GM12891 (cell line): ENCODE measurements at regions not wholly inside any gene's neighbourhood (a gene's known extent, or its start where the extent isn't known, plus 50 kb on each side); places are given as distances from the start of the nearest gene placed in this dataset.
A peak's percentile ranks its signal among the peaks of the same experiment; 100 is the strongest.
"Not testable (repeated sequence)": the region's sequence is repeated elsewhere in the genome, so short reads cannot be mapped to it uniquely, and the experiment has no call there.

ENCODE experiments used
- DNase-seq: peaks from one replicate; pipeline ENCODE4 v3.0.0; 2011; ENCODE audit warnings: low spot score; ENCODE audit not compliant: insufficient read length
- FAIRE-seq: peaks from 2 replicates; lab custom pipeline; 2011; peaks lifted over from hg19 to GRCh38; lab: Jason Lieb, UNC
- PAX5 ChIP-seq: IDR thresholded peaks from 2 replicates; pipeline ENCODE4 v1.6.1; 2011; ENCODE audit warnings: low read length, moderate library complexity, mild to moderate bottlenecking; ENCODE audit not compliant: insufficient read depth, severe bottlenecking
- POLR2A ChIP-seq: IDR thresholded peaks from 2 replicates; pipeline ENCODE4 v1.6.1; 2011; ENCODE audit warnings: low read depth, low read length, control low read depth
- POLR2AphosphoS5 ChIP-seq: IDR thresholded peaks from 2 replicates; pipeline ENCODE4 v1.6.1; 2011; ENCODE audit warnings: low read depth, low read length, control low read depth
- POU2F2 ChIP-seq: IDR thresholded peaks from 2 replicates; pipeline ENCODE4 v1.6.1; 2011; ENCODE audit warnings: low read depth, mild to moderate bottlenecking, control low read depth, low read length, moderate library complexity
- SPI1 ChIP-seq: IDR thresholded peaks from 2 replicates; pipeline ENCODE4 v1.6.1; 2011; ENCODE audit warnings: low read depth, low read length, control low read depth
- TAF1 ChIP-seq: IDR thresholded peaks from 2 replicates; pipeline ENCODE4 v1.6.1; 2011; ENCODE audit warnings: low read depth, low read length, control low read depth

GRCh38 chr10:114730291-114730690, 72.2 kb upstream of the ABLIM1 start:
- no peak for TF ChIP-seq POLR2A
- no peak for TF ChIP-seq PAX5
- no peak for TF ChIP-seq POLR2AphosphoS5
- no peak for TF ChIP-seq POU2F2
- no peak for TF ChIP-seq TAF1
- no peak for TF ChIP-seq SPI1
- DNase-seq: no peak
- no peak for FAIRE-seq

DNA sequence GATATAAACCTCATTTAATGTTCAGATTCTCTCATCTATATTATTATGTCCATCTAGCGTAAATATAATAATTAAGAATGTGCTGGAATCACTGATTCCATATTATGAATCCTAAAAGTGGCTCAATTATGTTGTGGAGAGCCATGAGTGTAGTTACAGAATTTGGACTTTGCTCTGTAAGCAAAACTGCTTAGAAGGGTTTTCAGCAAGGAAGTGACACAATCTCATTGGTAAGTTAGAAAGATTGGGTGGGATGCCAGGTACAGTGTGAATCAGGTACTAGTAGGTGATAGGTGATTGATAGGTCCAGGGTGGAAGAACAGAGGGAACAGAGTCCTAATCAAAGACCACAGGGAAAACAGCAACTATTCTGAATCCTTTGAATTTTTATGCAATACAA, 74.9 kb upstream of the ABLIM1 start:
- DNase-seq: no peak
- no peak for TF ChIP-seq POLR2A
- no peak for TF ChIP-seq PAX5
- TF ChIP-seq TAF1: no peak
- TF ChIP-seq POLR2AphosphoS5: no peak
- no peak for TF ChIP-seq POU2F2
- no peak for TF ChIP-seq SPI1
- FAIRE-seq: no peak

DNA sequence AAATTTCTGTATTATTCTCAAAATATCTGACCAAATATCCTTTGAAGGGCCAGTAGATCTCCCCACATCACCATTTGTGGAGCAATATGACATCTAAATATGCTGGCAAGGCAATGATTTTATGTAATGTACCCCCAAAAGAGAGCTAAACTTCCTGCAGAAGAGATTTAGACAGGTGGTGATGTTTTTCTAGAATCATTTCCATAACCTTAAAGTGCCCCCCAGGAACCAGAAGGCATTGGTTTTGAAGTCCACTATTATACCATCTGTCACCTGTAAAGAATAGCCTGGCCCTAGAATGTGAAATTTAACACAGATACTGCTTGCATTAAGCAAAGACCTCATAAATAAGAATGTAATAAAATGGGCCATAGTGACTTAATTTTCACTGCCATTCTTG, 77.9 kb upstream of the ABLIM1 start:
- no peak for TF ChIP-seq SPI1
- no peak for TF ChIP-seq TAF1
- no peak for TF ChIP-seq POLR2AphosphoS5
- TF ChIP-seq POLR2A: no peak
- TF ChIP-seq PAX5: no peak
- TF ChIP-seq POU2F2: no peak
- FAIRE-seq: no peak
- no peak for DNase-seq

- no peak for TF ChIP-seq PAX5
- TF ChIP-seq POLR2AphosphoS5: no peak
- TF ChIP-seq SPI1: no peak
- TF ChIP-seq TAF1: no peak
- no peak for TF ChIP-seq POU2F2
- no peak for TF ChIP-seq POLR2A
- DNase-seq (no peak), FAIRE-seq (peak; percentile 23)
Observed at GRCh38 chr10:114743521-114744231, 77.9 kb upstream of the FHIP2A start.

- TF ChIP-seq POU2F2 (no peak), POLR2AphosphoS5 (no peak), PAX5 (no peak), TAF1 (no peak), POLR2A (no peak), SPI1 (no peak)
- DNase-seq (no peak), FAIRE-seq (no peak)
Observed at GRCh38 chr10:114746531-114746930, 75.0 kb upstream of the FHIP2A start.

DNA sequence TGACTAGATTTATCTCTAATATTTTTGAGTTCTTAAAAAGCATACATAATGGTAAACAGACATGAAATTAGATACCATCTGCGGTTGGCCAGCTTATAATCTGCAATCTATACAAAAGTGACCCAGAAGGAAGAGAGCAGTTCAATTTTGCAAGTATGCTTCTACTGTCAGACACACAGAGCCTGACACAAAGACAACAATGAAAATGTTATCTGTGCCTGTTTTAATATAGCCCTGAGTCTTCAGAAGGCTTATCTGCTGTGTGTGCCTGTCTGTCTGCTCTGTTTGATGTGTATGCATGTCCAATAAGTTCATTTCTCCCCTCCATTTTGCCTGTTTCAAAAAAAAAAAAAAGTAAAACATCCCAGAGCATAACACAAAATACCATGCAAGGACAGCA, 73.3 kb upstream of the FHIP2A start:
- no peak for FAIRE-seq
- TF ChIP-seq PAX5: no peak
- no peak for DNase-seq

DNA sequence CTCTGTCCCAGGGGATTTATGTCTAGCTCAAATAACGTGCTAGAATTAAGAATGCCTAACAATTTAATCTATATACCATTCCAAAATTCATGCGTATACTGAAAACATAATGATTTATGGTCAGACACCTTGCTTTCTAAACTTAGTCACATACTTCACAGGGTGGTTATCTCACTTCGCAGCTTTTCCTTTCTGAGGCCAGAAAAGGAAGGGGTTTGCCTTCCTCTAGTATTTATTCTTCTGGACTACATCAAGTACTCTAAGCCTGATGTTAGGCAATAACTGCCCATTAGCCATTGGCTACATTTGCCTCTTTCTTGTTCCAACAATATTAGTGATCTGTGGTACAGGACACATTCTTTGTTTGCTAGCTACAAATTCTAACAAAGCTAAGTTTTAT, 72.6 kb upstream of the FHIP2A start:
- DNase-seq (no peak), FAIRE-seq (no peak)
- TF ChIP-seq POLR2A (no peak), PAX5 (no peak), POU2F2 (no peak), SPI1 (no peak), POLR2AphosphoS5 (no peak), TAF1 (no peak)

DNA sequence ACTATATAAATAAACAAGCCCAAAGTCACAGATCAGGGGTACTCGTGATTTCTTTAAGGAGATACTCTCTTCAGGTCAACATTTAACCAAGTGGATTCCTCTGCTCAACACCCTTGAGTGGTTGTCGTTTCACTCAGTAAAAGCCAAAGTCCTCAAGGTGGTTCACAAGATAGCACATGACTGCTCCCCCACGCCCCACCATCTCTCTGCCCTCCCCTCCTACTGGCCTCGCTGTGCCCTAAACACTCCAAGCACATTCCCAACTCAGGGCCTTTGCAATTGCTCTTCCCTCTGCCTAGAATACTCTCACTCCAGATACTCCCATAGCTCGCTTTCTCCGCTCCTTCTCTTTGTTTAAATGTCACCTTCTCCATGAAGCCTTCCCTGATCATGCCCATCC, 72.1 kb upstream of the FHIP2A start:
- FAIRE-seq: no peak
- DNase-seq: no peak
- no peak for TF ChIP-seq POLR2AphosphoS5
- TF ChIP-seq TAF1: no peak
- TF ChIP-seq SPI1: no peak
- no peak for TF ChIP-seq PAX5
- TF ChIP-seq POU2F2: no peak
- no peak for TF ChIP-seq POLR2A

- TF ChIP-seq SPI1 (no peak), TAF1 (no peak), POU2F2 (no peak), POLR2AphosphoS5 (no peak), PAX5 (no peak), POLR2A (no peak)
- FAIRE-seq (no peak), DNase-seq (no peak)
Observed at GRCh38 chr10:114751856-114752255, 69.7 kb upstream of the FHIP2A start.

DNA sequence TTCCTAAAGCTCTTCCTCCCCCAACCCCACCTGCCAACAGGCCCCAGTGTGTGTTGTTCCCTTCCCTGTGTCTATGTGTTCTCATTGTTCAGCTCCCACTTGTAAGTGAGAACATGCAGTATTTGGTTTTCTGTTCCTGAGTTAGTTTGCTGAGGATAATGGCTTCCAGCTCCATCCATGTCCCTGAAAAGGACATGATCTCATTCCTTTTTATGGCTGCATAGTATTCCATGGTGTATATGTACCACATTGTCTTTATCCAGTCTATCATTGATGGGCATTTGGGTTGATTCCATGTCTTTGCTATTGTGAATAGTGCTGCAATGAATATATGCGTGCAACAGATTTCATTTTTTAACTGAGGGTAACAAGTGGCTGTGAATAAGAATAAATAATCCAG, 69.0 kb upstream of the FHIP2A start:
- FAIRE-seq, DNase-seq: not testable (repeated sequence)
